ENCODE measurements at regions not wholly inside any gene's neighbourhood (a gene's known extent, or its start where the extent isn't known, plus 50 kb on each side); places are given as distances from the start of the nearest gene placed in this dataset.

- no peak for FAIRE-seq
- TF ChIP-seq POLR2AphosphoS5 (IDR thresholded peaks at IDR 0.05; ENCODE audit: low read depth, low read length) (no peak), POLR2A (IDR thresholded peaks at IDR 0.05; ENCODE audit: low read depth, low read length) (no peak), TAF1 (IDR thresholded peaks at IDR 0.05; ENCODE audit: borderline replicate concordance, low read depth, low read length) (no peak)
- no peak for DNase-seq (ENCODE audit: insufficient read length)
Observed at GRCh38 chr6:20313960-20314530, 87.6 kb upstream of the E2F3 start.

- DNase-seq (ENCODE audit: insufficient read length) (no peak), FAIRE-seq (no peak)
- TF ChIP-seq POLR2A (IDR thresholded peaks at IDR 0.05; ENCODE audit: low read depth, low read length), result no peak
- TF ChIP-seq TAF1 (IDR thresholded peaks at IDR 0.05; ENCODE audit: borderline replicate concordance, low read depth, low read length), result no peak
- TF ChIP-seq POLR2AphosphoS5 (IDR thresholded peaks at IDR 0.05; ENCODE audit: low read depth, low read length), result no peak
Observed at GRCh38 chr6:20314866-20315845, 86.5 kb upstream of the E2F3 start.

- FAIRE-seq (no peak), DNase-seq (ENCODE audit: insufficient read length) (no peak)
- no peak for TF ChIP-seq POLR2AphosphoS5 (IDR thresholded peaks at IDR 0.05; ENCODE audit: low read depth, low read length)
- no peak for TF ChIP-seq TAF1 (IDR thresholded peaks at IDR 0.05; ENCODE audit: borderline replicate concordance, low read depth, low read length)
- TF ChIP-seq POLR2A (IDR thresholded peaks at IDR 0.05; ENCODE audit: low read depth, low read length), result no peak
Observed at GRCh38 chr6:20317430-20317829, 84.2 kb upstream of the E2F3 start.

- no peak for FAIRE-seq
- TF ChIP-seq POLR2A (IDR thresholded peaks at IDR 0.05; ENCODE audit: low read depth, low read length) (no peak), TAF1 (IDR thresholded peaks at IDR 0.05; ENCODE audit: borderline replicate concordance, low read depth, low read length) (no peak), POLR2AphosphoS5 (IDR thresholded peaks at IDR 0.05; ENCODE audit: low read depth, low read length) (no peak)
- DNase-seq (ENCODE audit: insufficient read length), result no peak
Observed at GRCh38 chr6:20318851-20319387, 82.8 kb upstream of the E2F3 start.

- DNase-seq (ENCODE audit: insufficient read length) (peak; percentile 50), FAIRE-seq (peak; percentile 96)
- TF ChIP-seq POLR2AphosphoS5 (IDR thresholded peaks at IDR 0.05; ENCODE audit: low read depth, low read length), result peak; percentile 52
- peak; percentile 56; the same call in 1 of the 2 replicates for TF ChIP-seq POLR2A (IDR thresholded peaks at IDR 0.05; ENCODE audit: low read depth, low read length)
- TF ChIP-seq TAF1 (IDR thresholded peaks at IDR 0.05; ENCODE audit: borderline replicate concordance, low read depth, low read length), result no peak; the same call in 1 of the 2 replicates
Observed at GRCh38 chr6:20319520-20320357, 81.9 kb upstream of the E2F3 start.

- FAIRE-seq, result no peak
- DNase-seq (ENCODE audit: insufficient read length), result no peak
- TF ChIP-seq POLR2A (IDR thresholded peaks at IDR 0.05; ENCODE audit: low read depth, low read length), result no peak
- no peak for TF ChIP-seq POLR2AphosphoS5 (IDR thresholded peaks at IDR 0.05; ENCODE audit: low read depth, low read length)
- no peak for TF ChIP-seq TAF1 (IDR thresholded peaks at IDR 0.05; ENCODE audit: borderline replicate concordance, low read depth, low read length)
Observed at GRCh38 chr6:20325641-20326421, 75.8 kb upstream of the E2F3 start.

GRCh38 chr6:20326422-20326728, 75.3 kb upstream of the E2F3 start:
- DNase-seq (ENCODE audit: insufficient read length), result no peak
- TF ChIP-seq TAF1 (IDR thresholded peaks at IDR 0.05; ENCODE audit: borderline replicate concordance, low read depth, low read length) (no peak), POLR2AphosphoS5 (IDR thresholded peaks at IDR 0.05; ENCODE audit: low read depth, low read length) (no peak), POLR2A (IDR thresholded peaks at IDR 0.05; ENCODE audit: low read depth, low read length) (no peak)
- no peak for FAIRE-seq

- DNase-seq (ENCODE audit: insufficient read length) (no peak), FAIRE-seq (no peak)
- TF ChIP-seq POLR2A (IDR thresholded peaks at IDR 0.05; ENCODE audit: low read depth, low read length), result no peak
- no peak for TF ChIP-seq POLR2AphosphoS5 (IDR thresholded peaks at IDR 0.05; ENCODE audit: low read depth, low read length)
- no peak for TF ChIP-seq TAF1 (IDR thresholded peaks at IDR 0.05; ENCODE audit: borderline replicate concordance, low read depth, low read length)
Observed at GRCh38 chr6:20327141-20327540, 74.5 kb upstream of the E2F3 start.

- no peak for TF ChIP-seq TAF1 (IDR thresholded peaks at IDR 0.05; ENCODE audit: borderline replicate concordance, low read depth, low read length)
- TF ChIP-seq POLR2AphosphoS5 (IDR thresholded peaks at IDR 0.05; ENCODE audit: low read depth, low read length), result no peak
- TF ChIP-seq POLR2A (IDR thresholded peaks at IDR 0.05; ENCODE audit: low read depth, low read length), result no peak
- FAIRE-seq (no peak), DNase-seq (ENCODE audit: insufficient read length) (no peak)
Observed at GRCh38 chr6:20328266-20328923, 73.3 kb upstream of the E2F3 start.

GRCh38 chr6:20328924-20329300, 72.8 kb upstream of the E2F3 start:
- no peak for FAIRE-seq

More at GRCh38 chr6:20328924-20329300, 72.8 kb upstream of the E2F3 start:
- no peak for DNase-seq (ENCODE audit: insufficient read length)
- TF ChIP-seq POLR2AphosphoS5 (IDR thresholded peaks at IDR 0.05; ENCODE audit: low read depth, low read length) (no peak), POLR2A (IDR thresholded peaks at IDR 0.05; ENCODE audit: low read depth, low read length) (no peak), TAF1 (IDR thresholded peaks at IDR 0.05; ENCODE audit: borderline replicate concordance, low read depth, low read length) (no peak)
